Testis (tissue), 2 donors: ENCODE measurements at regions not wholly inside any gene's neighbourhood (a gene's known extent, or its start where the extent isn't known, plus 50 kb on each side); places are given as distances from the start of the nearest gene placed in this dataset.
A peak's percentile ranks its signal among the peaks of the same experiment; 100 is the strongest.

Source experiments
- DNase-seq: peaks from one replicate; pipeline ENCODE4 v3.0.0-alpha.2; 2019
- H3K27ac ChIP-seq, 2 donors: fragments of 200-600 bp; sonication (generic); one replicate each; pipeline ENCODE4 v1.5.1; 2019
- H3K27me3 ChIP-seq: fragments of 200-600 bp; sonication (generic); one replicate; pipeline ENCODE4 v1.5.1; 2019
- H3K36me3 ChIP-seq: fragments of 200-600 bp; sonication (generic); one replicate; pipeline ENCODE4 v1.5.1; 2017; ENCODE audit warnings: low read depth; ENCODE audit errors: missing control alignments
- H3K4me1 ChIP-seq: fragments of 200-600 bp; sonication (generic); one replicate; pipeline ENCODE4 v1.5.1; 2019
- H3K4me3 ChIP-seq, 2 donors: fragments of 200-600 bp; sonication (generic); one replicate each; pipeline ENCODE4 v1.5.1; 2017 to 2019
- H3K9me3 ChIP-seq: fragments of 200-600 bp; sonication (generic); one replicate; pipeline ENCODE4 v1.5.1; 2017
- POLR2A ChIP-seq: fragments of 450-650 bp; IDR thresholded peaks from one replicate; pipeline ENCODE4 v1.6.1; 2017; ENCODE audit warnings: antibody characterized with exemption, mild to moderate bottlenecking, moderate library complexity
- WGBS, 2 donors: methylation state at CpG; one replicate each; pipeline ENCODE4 v1.1.5; 2018; 5-methylcytosine and 5-hydroxymethylcytosine counted together
- intact Hi-C: fragments of 100-400 bp; cut with DNase I; formaldehyde crosslinking; loops from one replicate; pipeline ENCODE4 v1.15.1; 2023; ENCODE audit warnings: low total_unique reads
- TF ChIP-seq, protein P1 (sequence below), 3 experiments: fragments of 450-650 bp in 2 of 3; fragments of 200-600 bp in 1 of 3; sonication (generic) in 1 of 3; IDR thresholded peaks; one replicate each; pipeline ENCODE4 v1.5.1; 2016 to 2019; ENCODE audit warnings: antibody characterized with exemption in 3 of 3, mild to moderate bottlenecking in 2 of 3, moderate library complexity in 1 of 3

DNA sequence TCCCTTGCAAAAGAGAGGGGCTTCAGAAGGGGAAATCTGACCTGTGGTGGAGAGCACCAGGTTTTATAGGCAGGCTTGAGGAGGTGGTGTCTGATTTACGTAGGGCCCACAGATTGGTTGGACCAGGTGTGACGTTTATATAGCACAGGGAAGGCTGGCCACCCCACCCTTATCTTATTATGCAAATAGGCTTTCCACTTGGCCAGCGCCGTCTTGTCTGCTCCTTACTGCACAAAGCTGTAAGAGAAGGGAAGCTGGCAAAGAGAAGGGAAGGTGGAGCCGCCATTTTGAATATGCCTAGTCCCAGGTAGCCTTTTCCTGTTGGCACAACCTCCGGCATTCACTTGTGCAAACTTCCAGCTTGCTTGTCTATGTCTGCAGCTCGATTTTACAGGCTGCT lies 221.4 kb downstream of the GATA3 start:
- 38 to 41% methylated on average over 7 of the region's 7 CpGs for WGBS, 2 donors
- Histone ChIP-seq H3K4me1 (no peaks in the 10 kb centered on the region), H3K27me3 (no peaks in the 10 kb centered on the region), H3K36me3 (no peaks in the 10 kb centered on the region), H3K4me3 (peak overlapping the region in 1 of 2 donors; percentile 23), H3K9me3 (no peaks in the 10 kb centered on the region), H3K27ac (no peak overlapping the region)
- DNase-seq = peak; percentile 67
- intact Hi-C loops = no loop called here
- TF ChIP-seq, protein P1, sequence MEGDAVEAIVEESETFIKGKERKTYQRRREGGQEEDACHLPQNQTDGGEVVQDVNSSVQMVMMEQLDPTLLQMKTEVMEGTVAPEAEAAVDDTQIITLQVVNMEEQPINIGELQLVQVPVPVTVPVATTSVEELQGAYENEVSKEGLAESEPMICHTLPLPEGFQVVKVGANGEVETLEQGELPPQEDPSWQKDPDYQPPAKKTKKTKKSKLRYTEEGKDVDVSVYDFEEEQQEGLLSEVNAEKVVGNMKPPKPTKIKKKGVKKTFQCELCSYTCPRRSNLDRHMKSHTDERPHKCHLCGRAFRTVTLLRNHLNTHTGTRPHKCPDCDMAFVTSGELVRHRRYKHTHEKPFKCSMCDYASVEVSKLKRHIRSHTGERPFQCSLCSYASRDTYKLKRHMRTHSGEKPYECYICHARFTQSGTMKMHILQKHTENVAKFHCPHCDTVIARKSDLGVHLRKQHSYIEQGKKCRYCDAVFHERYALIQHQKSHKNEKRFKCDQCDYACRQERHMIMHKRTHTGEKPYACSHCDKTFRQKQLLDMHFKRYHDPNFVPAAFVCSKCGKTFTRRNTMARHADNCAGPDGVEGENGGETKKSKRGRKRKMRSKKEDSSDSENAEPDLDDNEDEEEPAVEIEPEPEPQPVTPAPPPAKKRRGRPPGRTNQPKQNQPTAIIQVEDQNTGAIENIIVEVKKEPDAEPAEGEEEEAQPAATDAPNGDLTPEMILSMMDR (IDR thresholded peaks at IDR 0.05) = no peak
- no peak for TF ChIP-seq POLR2A

DNA sequence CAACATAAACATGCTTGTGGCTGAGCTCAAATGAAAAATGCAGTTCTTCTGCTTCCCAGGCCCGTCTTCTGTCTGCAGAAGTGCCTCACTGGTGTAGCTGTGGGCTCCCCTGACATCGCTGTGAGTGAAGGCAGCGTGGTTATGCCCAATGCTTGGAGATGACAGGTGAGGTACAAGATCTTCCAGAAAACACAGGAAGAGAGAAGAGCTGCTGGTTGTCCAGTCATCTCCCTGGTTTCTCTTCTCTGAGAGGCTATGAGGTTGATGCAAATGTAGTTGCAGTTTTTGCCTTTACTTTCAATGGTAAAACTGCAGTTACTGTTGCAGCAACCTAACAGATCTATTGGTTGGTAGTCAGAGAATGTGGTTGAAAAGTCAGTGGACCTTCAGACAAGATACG lies 223.6 kb downstream of the GATA3 start:
- TF ChIP-seq POLR2A = no peak
- TF ChIP-seq, protein P1 (IDR thresholded peaks at IDR 0.05) = no peak
- no peak for DNase-seq
- Histone ChIP-seq H3K4me1 (no peaks in the 10 kb centered on the region), H3K36me3 (no peaks in the 10 kb centered on the region), H3K27ac (no peak overlapping the region), H3K27me3 (no peaks in the 10 kb centered on the region), H3K4me3 (no peak overlapping the region), H3K9me3 (no peaks in the 10 kb centered on the region)
- 79 to 87% methylated on average over 4 of the region's 4 CpGs for WGBS, 2 donors
- intact Hi-C loops = no loop called here

DNA sequence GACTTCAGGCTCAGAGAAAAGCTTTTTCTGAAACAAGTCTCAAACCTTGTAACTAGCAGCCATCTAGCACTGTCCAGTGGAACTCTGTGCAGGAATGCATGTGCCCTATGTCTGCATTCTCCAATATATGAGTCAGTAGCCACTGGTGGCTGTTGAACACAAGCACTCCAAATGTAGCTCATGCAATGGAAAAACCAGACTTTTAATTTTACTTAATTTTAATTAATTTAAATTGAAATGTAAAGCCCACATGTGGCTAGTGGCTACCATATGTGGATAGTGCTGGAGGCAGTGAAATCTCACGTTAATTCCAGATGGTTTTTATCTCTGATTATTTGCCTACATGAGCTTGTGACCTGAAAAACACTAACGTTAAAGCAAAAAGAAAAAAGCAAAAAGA lies 225.1 kb downstream of the GATA3 start:
- Histone ChIP-seq H3K36me3 (no peaks in the 10 kb centered on the region), H3K27ac (no peak overlapping the region), H3K4me3 (no peak overlapping the region), H3K4me1 (no peaks in the 10 kb centered on the region), H3K27me3 (no peaks in the 10 kb centered on the region), H3K9me3 (no peaks in the 10 kb centered on the region)
- 69 to 70% methylated on average over 2 of the region's 2 CpGs for WGBS, 2 donors
- no peak for TF ChIP-seq POLR2A
- TF ChIP-seq, protein P1 (IDR thresholded peaks at IDR 0.05) = no peak
- DNase-seq = no peak
- intact Hi-C loops = no loop called here

DNA sequence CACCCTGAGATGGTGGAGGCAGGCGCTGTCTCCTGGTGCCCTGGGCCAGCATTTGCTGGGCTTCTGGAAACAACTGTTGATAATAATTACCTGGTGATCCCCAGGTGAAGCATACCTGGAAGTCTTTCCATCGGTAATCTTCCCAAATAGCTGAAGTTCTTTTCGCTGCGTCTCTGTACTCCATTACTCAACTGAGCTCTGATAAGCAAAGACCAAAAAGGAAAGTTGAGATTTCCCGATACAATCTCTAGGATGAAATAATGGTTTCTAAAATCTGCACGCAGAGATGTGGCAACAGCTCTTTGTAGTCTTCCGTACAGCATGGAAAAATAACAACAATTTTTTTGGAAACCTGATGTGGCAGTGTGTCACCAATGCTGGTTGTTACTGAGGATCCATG lies 226.5 kb downstream of the GATA3 start:
- Histone ChIP-seq H3K36me3 (no peaks in the 10 kb centered on the region), H3K4me3 (no peak overlapping the region), H3K27me3 (no peaks in the 10 kb centered on the region), H3K27ac (no peak overlapping the region), H3K4me1 (no peaks in the 10 kb centered on the region), H3K9me3 (no peaks in the 10 kb centered on the region)
- DNase-seq = no peak
- intact Hi-C loops = no loop called here
- WGBS, 2 donors = 89 to 93% methylated on average over 7 of the region's 7 CpGs
- TF ChIP-seq, protein P1 (IDR thresholded peaks at IDR 0.05) = no peak
- TF ChIP-seq POLR2A = no peak

DNA sequence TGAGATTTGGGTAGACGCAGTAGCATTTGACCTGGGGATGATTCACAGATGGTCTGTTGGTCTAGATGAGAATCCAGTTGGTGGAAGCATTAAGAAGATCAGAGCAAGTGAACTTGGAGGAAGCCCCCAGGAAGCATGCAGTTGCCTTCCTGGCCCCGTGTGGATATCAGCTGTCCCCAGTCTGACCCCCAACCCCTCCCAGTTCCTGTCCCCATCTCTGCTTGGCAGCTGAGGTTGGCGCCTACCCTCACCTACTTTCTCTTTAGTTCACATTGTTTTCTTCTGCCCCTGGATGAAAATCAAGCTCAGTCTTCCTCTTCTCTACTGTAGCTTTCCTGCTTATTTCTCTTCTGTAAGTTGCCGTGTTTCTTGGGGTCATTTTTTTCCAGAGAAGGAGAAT lies 227.9 kb downstream of the GATA3 start:
- H3K4me3 ChIP-seq = no peak overlapping the region
- intact Hi-C loops = no loop called here
- TF ChIP-seq, protein P1 (IDR thresholded peaks at IDR 0.05) = no peak
- no peak for TF ChIP-seq POLR2A
- DNase-seq = no peak
- H3K27ac ChIP-seq = no peak overlapping the region
- H3K9me3 ChIP-seq = no peaks in the 10 kb centered on the region
- no peaks in the 10 kb centered on the region for H3K27me3 ChIP-seq
- 75 to 79% methylated on average over 4 of the region's 4 CpGs for WGBS, 2 donors
- no peaks in the 10 kb centered on the region for H3K36me3 ChIP-seq
- no peaks in the 10 kb centered on the region for H3K4me1 ChIP-seq
